ENCODE measurements at regions not wholly inside any gene's neighbourhood (a gene's known extent, or its start where the extent isn't known, plus 50 kb on each side); places are given as distances from the start of the nearest gene placed in this dataset.

DNA sequence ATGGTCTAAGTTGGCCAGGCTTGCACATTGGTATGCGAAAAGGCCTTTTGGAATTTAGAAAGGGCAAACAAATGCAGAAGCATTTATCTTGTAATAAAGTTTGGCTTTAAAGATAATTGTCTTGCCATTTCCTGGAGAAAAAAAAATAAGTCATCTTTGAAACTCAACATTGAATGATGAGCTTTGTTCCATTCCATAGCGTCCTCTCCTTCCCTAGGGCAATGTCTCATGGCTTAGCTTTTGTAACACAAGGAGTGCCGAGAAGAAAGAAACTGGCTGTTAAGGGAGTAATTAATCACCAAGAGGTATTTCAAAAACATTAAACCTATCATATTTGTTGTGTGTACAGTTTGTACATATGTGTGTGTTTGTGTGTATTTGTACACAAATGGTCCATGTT is 372.3 kb downstream of the NPIPA8 start:
- TF ChIP-seq, protein P1, sequence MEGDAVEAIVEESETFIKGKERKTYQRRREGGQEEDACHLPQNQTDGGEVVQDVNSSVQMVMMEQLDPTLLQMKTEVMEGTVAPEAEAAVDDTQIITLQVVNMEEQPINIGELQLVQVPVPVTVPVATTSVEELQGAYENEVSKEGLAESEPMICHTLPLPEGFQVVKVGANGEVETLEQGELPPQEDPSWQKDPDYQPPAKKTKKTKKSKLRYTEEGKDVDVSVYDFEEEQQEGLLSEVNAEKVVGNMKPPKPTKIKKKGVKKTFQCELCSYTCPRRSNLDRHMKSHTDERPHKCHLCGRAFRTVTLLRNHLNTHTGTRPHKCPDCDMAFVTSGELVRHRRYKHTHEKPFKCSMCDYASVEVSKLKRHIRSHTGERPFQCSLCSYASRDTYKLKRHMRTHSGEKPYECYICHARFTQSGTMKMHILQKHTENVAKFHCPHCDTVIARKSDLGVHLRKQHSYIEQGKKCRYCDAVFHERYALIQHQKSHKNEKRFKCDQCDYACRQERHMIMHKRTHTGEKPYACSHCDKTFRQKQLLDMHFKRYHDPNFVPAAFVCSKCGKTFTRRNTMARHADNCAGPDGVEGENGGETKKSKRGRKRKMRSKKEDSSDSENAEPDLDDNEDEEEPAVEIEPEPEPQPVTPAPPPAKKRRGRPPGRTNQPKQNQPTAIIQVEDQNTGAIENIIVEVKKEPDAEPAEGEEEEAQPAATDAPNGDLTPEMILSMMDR (IDR thresholded peaks at IDR 0.05), result no peak

DNA sequence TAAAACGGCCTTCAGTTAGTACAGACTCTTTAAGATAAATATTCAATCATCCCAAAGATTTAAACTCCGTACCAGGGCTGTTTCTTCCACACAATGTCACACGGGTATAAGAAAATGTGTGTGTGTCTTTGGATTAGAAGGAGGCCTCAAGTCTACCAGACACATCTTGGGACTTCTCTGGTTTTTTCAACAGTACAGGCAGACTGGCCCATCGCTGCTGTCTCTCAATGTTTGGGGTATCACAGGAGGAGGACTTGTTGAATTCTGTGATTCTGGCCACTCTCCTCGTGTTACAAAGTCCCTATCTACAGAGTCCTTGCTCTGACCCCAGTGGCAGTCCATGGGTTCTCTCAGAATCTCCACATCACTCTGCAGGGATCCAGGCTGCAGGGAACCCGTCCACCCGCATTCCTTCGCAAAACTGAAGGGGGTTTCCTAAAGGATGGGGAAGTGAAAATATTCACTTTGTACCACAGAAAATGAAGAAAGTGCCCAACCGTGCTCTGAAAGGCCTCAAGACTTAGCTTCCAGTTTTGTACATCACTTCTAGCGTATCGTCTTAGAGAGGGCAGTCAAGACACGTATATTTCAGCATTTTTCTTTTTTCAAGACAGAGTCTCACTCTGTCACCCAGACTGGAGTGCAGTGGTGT is 373.2 kb downstream of the NPIPA8 start:
- TF ChIP-seq, protein P1 (IDR thresholded peaks at IDR 0.05), result no peak

DNA sequence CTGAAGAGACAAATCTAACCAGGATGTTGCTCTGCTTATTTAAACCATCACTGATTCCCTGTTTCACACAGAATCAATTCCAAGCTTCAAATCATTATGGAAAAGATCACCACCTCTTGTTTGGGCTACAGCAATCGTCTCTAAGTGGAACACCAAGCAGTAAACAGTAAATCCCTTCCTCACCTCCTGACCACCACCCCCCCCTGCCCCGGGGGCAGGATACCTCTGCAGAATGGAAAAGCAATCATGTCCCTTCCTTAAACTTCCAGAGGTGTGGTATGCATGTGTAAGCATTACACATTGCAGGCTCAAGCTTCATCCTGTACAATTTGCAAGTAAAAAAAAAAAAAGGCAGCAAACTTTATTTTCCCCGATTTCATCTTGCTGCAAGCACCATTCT is 373.8 kb downstream of the NPIPA8 start:
- TF ChIP-seq, protein P1 (IDR thresholded peaks at IDR 0.05), result no peak

DNA sequence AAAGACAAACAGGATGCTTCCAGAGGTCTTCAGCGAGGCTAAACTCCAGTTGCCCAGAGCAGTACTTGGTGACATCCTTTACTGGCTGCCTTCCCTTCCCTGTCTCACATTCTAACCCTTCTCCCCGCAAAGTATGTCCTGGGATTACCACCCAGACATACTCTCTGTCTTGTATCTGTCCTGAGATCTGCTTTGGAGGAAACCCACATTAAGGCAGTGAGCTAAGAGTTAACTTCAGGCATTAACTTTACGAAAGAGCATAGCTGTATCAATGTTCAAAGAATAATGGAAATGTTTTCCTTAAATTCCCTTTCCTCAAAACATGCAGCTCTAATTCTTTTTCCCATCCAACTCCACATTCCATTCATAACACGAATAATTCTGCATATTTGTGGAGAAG is 385.2 kb downstream of the NPIPA8 start:
- TF ChIP-seq, protein P1 (IDR thresholded peaks at IDR 0.05), result no peak

DNA sequence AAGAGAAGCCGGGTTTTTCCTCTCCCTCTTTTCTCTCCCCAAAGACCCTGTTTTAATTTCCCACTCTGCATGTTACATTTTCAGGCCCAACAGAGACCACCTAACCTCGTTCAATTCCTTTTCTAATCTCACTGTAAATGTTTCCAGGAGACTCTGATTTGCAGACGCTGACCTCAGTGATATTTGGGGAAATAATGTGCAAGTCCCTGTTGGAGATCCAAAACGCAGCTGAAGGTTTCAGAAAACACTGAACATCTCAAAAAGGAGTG is 386.6 kb downstream of the NPIPA8 start:
- TF ChIP-seq, protein P1 (IDR thresholded peaks at IDR 0.05), result no peak

DNA sequence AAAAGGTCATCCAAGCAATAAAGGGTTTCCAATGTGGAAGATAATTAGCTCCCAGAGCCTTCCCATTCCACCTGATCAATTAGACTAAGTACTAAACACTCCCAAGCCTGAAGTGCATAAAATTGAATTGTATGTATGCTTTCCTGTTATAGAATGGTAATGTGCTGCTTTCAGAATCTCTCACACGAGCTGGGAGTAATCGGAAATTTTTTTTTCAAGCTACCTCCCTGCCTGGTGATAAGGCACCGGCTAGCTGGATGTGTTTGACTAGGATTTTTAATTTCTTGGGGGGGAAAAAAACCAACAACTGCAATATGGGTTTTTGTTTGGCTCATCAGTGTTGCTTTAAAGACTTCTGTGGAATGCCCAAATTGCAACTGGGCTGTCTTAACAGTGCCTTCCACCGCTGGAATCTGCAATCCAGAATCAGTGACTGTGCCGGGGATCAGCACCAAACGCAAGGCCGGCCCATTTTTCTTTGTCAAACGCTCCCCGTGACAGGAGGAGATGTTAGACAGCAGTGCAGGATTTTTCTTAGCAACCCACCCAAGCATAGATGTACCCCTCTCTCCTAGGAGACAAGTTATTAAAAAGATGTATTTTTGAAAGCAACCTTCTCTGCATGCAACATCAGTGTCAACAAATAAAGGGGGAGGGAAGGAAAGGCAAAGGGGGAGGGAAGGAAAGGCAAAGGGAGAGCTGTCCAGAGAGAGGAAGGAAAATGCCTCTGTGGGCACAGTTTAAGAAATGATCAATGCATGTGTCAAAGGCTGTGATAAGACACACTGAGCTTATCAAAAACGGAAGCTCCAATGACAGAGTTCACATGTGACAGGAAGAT is 387.2 kb downstream of the NPIPA8 start:
- TF ChIP-seq, protein P1 (IDR thresholded peaks at IDR 0.05), result no peak

DNA sequence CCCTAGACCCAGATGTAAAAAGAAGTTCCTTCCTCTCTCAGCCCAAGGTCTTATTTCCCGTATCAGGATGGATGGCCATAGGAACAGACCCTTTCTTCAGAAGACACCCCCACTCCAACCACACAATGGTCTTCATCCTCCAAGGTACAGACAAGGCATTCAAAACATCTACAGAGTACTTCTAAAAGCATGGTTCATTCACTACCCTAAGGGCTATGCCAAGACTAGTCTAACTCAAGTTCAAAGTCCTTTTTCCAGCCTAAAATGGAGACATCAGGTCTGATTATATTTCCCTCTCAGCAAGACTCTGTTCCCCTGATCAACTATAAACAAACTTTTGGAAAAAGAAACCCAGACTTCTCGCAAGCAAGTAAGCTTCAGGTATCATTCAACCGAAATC is 388.9 kb downstream of the NPIPA8 start:
- TF ChIP-seq, protein P1 (IDR thresholded peaks at IDR 0.05), result no peak
